Uterus (tissue), 3 donors: ENCODE measurements at regions not wholly inside any gene's neighbourhood (a gene's known extent, or its start where the extent isn't known, plus 50 kb on each side); places are given as distances from the start of the nearest gene placed in this dataset.

Experiments used
- DNase-seq, 2 donors: peaks; one replicate each; pipeline ENCODE4 v3.0.0-alpha.2; 2019 to 2020
- H3K27ac ChIP-seq, 2 donors: fragments of 200-600 bp; sonication (generic); 1 replicate in 1 of 2; 2 replicates in 1 of 2; pipeline ENCODE4 v1.5.1; 2016 to 2018
- H3K27me3 ChIP-seq, 2 donors: fragments of 200-600 bp; sonication (generic); one replicate each; pipeline ENCODE4 v1.5.1; 2018 to 2019; ENCODE audit warnings: control low read depth in 1 of 2
- H3K36me3 ChIP-seq, 2 donors: fragments of 200-600 bp; sonication (generic); one replicate each; pipeline ENCODE4 v1.5.1; 2019; ENCODE audit warnings: control low read depth in 1 of 2
- H3K4me1 ChIP-seq, 2 donors: fragments of 200-600 bp; sonication (generic); one replicate each; pipeline ENCODE4 v1.5.1; 2018 to 2019; ENCODE audit warnings: control low read depth in 1 of 2
- H3K4me3 ChIP-seq, 2 donors: fragments of 200-600 bp; sonication (generic); 1 replicate in 1 of 2; 2 replicates in 1 of 2; pipeline ENCODE4 v1.5.1; 2018 to 2019; ENCODE audit warnings: mild to moderate bottlenecking in 1 of 2
- H3K9me3 ChIP-seq, 2 donors: fragments of 200-600 bp; sonication (generic); one replicate each; pipeline ENCODE4 v1.5.1; 2019; ENCODE audit warnings: control low read depth in 1 of 2
- POLR2A ChIP-seq, 2 donors: fragments of 450-650 bp; IDR thresholded peaks; one replicate each; pipeline ENCODE4 v1.6.1; 2016; ENCODE audit warnings: antibody characterized with exemption in 2 of 2, mild to moderate bottlenecking in 1 of 2, moderate library complexity in 1 of 2
- intact Hi-C: fragments of 100-400 bp; cut with DNase I; formaldehyde crosslinking; loops from one replicate; pipeline ENCODE4 v1.15.1; 2023; ENCODE audit warnings: low total_unique reads
- TF ChIP-seq, protein P1 (sequence below), 4 experiments: fragments of 200-600 bp in 2 of 4; fragments of 450-650 bp in 2 of 4; sonication (generic) in 2 of 4; IDR thresholded peaks; one replicate each; pipeline ENCODE4 v1.5.1; 2016 to 2019; ENCODE audit warnings: antibody characterized with exemption in 4 of 4, mild to moderate bottlenecking in 2 of 4, moderate library complexity in 1 of 4
- donor health status: DM: yes; HTN: yes; CAD: no.

DNA sequence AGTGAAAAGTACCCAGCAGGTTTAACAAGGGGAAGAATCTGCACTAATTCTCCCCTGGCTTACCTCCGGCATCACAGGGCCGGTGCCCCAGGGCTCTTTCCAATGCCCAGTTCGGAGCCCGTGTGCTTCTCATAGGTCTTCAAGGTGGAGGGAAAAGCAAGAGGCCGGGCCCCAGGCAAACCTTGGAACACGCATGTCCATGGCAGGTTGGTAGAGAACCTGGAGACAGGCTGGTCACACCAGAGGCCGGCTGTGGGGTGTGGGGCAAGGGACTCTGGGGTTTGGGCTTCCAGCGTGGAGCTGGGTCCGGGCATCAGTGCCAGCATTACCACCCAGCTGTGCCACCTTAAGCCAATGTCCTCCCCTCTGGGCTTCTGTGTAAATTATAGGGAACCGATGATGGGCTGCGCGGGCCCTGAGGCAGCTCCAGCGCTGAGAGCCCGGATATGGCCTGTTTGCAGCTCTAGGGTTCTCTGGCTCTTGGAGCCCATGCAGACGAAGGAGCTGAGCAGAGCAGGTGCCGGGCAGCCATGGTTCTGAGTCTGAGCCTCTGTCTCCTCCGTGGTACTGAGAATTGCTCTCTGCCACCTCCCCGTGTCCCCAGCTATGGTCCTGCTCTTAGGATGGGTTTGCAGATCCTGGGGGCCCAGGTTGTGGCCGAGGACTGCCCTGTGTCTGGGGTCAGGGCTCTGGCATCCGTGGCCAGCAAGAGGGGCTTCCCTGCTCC is 197.0 kb upstream of the C14orf180 start:
- no peaks in the 10 kb centered on the region for H3K9me3 ChIP-seq
- TF ChIP-seq POLR2A (IDR thresholded peaks at IDR 0.05): no peak
- TF ChIP-seq, protein P1, sequence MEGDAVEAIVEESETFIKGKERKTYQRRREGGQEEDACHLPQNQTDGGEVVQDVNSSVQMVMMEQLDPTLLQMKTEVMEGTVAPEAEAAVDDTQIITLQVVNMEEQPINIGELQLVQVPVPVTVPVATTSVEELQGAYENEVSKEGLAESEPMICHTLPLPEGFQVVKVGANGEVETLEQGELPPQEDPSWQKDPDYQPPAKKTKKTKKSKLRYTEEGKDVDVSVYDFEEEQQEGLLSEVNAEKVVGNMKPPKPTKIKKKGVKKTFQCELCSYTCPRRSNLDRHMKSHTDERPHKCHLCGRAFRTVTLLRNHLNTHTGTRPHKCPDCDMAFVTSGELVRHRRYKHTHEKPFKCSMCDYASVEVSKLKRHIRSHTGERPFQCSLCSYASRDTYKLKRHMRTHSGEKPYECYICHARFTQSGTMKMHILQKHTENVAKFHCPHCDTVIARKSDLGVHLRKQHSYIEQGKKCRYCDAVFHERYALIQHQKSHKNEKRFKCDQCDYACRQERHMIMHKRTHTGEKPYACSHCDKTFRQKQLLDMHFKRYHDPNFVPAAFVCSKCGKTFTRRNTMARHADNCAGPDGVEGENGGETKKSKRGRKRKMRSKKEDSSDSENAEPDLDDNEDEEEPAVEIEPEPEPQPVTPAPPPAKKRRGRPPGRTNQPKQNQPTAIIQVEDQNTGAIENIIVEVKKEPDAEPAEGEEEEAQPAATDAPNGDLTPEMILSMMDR (IDR thresholded peaks at IDR 0.05): no peak
- H3K36me3 ChIP-seq: no peaks in the 10 kb centered on the region
- H3K27ac ChIP-seq: no peak overlapping the region
- no peak overlapping the region for H3K4me3 ChIP-seq
- intact Hi-C loops: no loop called here
- DNase-seq: no peak
- H3K4me1 ChIP-seq: no peaks in the 10 kb centered on the region
- H3K27me3 ChIP-seq: no peaks in the 10 kb centered on the region

DNA sequence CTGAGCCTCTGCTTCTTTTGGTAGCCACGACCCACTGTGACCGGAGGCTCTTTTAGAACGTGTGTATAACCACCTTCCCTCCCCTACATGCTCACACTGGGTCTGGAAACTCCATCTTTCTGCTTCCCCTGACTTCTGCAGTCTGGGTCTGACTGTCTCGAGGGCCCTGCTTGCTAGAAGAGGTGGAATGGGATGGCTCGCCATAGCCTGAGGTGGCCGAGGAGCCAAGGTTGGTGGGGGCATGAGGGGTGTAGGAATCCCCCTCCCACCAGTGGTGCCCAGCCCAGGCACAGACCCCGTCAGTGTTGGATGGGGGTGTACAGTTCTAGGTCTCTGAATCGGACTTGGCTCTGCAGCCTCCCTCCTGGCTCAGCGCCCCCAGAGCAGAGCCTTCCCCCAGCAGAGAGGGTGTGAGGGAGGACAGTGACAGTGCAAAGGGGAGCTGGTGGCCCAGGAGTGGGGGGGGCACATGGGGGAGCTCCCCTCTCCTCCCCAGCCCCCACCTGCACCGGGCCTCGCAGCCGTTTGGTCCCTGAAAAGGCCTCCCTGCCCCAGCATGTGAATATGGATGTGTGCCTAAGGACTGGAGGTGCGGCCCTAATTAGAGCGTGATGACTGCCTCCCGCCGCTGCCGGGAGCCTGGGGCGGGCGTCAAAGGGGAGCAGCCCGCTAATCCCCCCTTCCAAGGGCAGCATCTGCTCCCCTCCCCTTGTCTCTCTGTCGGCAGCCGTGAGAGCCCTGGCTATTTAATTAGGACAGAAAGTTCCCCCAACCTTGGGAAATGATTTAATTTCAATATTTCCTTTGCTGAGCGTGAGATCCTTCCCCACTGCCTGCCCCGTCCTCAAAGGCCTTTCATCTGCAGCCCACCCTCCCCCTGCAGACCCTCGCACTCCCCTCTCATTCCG is 196.2 kb upstream of the C14orf180 start:
- Histone ChIP-seq H3K27ac (no peak overlapping the region), H3K27me3 (no peaks in the 10 kb centered on the region), H3K4me3 (no peak overlapping the region), H3K36me3 (no peaks in the 10 kb centered on the region), H3K9me3 (no peaks in the 10 kb centered on the region), H3K4me1 (no peaks in the 10 kb centered on the region)
- TF ChIP-seq, protein P1 (IDR thresholded peaks at IDR 0.05): no peak
- TF ChIP-seq POLR2A (IDR thresholded peaks at IDR 0.05): no peak
- intact Hi-C loops: no loop called here
- no peak for DNase-seq

DNA sequence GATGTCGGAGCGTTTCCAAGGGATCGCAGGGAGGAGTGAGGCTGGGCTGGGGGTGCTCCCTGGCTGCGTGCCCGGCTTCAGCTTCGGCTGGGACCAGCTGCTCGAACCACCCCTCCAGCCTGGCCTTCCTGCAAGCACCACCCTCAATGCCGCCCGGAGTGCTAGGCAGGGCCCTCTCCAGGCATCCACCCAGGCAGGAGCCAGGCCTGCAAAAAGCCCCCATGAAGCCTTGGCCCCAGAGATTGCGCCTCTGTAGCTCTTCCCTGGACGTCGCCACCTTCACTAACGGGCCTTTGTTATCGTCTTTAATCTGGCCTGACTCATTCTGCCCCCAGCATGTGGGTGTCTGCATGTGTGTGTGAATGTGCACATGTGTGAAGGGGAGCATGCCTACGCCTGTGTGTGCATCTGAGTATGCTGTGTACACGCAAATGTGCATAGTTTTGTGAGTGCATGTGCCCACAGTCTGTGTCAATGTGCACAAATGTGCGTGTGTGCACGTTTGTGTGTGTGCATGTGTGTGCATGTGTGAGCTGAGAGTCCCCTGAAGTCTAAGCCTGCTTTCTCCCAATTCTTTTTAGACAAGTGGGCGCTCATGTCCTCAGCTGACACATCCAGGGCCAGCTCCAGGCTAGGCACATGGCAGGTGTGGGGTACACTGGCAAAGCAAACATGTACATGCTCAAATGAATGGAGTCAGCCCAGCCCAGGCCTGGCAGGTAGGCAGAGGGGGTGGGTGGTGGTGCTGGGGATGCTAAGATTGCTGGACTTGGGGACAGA is 195.4 kb upstream of the C14orf180 start:
- Histone ChIP-seq H3K27ac (no peak overlapping the region), H3K4me1 (no peaks in the 10 kb centered on the region), H3K9me3 (no peaks in the 10 kb centered on the region), H3K36me3 (no peaks in the 10 kb centered on the region), H3K4me3 (no peak overlapping the region), H3K27me3 (no peaks in the 10 kb centered on the region)
- TF ChIP-seq, protein P1 (IDR thresholded peaks at IDR 0.05): no peak
- no peak for TF ChIP-seq POLR2A (IDR thresholded peaks at IDR 0.05)
- no peak for DNase-seq
- intact Hi-C loops: no loop called here

DNA sequence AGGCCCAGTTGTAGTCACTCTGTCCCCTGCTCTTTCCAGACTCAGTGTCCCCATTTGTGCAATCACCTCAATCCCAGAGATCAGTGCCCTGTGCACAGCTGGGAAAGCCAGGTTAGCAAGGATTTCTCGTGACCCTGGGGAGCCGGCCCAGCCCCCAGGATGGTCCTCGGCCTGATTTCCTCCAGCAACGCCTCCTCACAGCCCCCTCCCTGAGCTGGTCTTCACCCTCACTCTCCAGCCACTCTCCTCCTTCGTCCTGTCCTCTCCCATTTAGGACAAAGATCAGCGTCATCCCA is 194.8 kb upstream of the C14orf180 start:
- intact Hi-C loops: no loop called here
- H3K4me1 ChIP-seq: no peaks in the 10 kb centered on the region
- no peaks in the 10 kb centered on the region for H3K9me3 ChIP-seq
- TF ChIP-seq, protein P1 (IDR thresholded peaks at IDR 0.05): no peak
- no peak for TF ChIP-seq POLR2A (IDR thresholded peaks at IDR 0.05)
- H3K27ac ChIP-seq: no peak overlapping the region
- no peaks in the 10 kb centered on the region for H3K36me3 ChIP-seq
- no peak for DNase-seq
- H3K4me3 ChIP-seq: no peak overlapping the region
- H3K27me3 ChIP-seq: no peaks in the 10 kb centered on the region
